Esophagus squamous epithelium (tissue), 4 donors: ENCODE measurements at regions not wholly inside any gene's neighbourhood (a gene's known extent, or its start where the extent isn't known, plus 50 kb on each side); places are given as distances from the start of the nearest gene placed in this dataset.

Source experiments
- POLR2A ChIP-seq, 4 donors: fragments of 450-650 bp; IDR thresholded peaks; one replicate each; pipeline ENCODE4 v1.6.1; 2017; ENCODE audit warnings: antibody characterized with exemption in 4 of 4, mild to moderate bottlenecking in 4 of 4, moderate library complexity in 3 of 4
- TF ChIP-seq, protein P1 (sequence below), 6 experiments: fragments of 450-650 bp in 4 of 6; fragments of 200-600 bp in 2 of 6; sonication (generic) in 2 of 6; IDR thresholded peaks; one replicate each; pipeline ENCODE4 v1.5.1; 2016 to 2019; ENCODE audit warnings: antibody characterized with exemption in 6 of 6, mild to moderate bottlenecking in 4 of 6, moderate library complexity in 4 of 6

DNA sequence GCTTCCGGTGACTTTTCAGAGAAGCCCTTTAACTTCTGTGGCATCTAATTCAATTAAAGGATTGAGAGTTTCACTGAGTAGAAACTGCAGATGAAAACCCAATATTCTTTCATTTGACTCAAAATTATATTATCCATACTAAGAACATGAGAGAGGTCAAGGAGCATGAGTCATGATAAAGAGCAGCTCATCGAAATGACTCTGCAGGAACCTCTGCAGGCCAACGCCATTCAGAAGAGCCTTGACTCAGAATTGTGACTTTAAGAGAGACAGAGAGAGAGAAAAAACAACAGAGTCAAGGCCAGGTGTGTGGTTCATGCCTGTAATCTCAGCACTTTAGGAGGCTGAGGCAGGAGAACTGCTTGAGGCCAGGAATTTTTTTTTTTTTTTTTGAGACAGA, 417.2 kb upstream of the XYLT1 start:
- TF ChIP-seq, protein P1, sequence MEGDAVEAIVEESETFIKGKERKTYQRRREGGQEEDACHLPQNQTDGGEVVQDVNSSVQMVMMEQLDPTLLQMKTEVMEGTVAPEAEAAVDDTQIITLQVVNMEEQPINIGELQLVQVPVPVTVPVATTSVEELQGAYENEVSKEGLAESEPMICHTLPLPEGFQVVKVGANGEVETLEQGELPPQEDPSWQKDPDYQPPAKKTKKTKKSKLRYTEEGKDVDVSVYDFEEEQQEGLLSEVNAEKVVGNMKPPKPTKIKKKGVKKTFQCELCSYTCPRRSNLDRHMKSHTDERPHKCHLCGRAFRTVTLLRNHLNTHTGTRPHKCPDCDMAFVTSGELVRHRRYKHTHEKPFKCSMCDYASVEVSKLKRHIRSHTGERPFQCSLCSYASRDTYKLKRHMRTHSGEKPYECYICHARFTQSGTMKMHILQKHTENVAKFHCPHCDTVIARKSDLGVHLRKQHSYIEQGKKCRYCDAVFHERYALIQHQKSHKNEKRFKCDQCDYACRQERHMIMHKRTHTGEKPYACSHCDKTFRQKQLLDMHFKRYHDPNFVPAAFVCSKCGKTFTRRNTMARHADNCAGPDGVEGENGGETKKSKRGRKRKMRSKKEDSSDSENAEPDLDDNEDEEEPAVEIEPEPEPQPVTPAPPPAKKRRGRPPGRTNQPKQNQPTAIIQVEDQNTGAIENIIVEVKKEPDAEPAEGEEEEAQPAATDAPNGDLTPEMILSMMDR (IDR thresholded peaks at IDR 0.05): no peak
- TF ChIP-seq POLR2A (IDR thresholded peaks at IDR 0.05): no peak
